Eye (tissue), 1 donor: ENCODE measurements at regions not wholly inside any gene's neighbourhood (a gene's known extent, or its start where the extent isn't known, plus 50 kb on each side); places are given as distances from the start of the nearest gene placed in this dataset.

Source experiments
- DNase-seq: peaks from one replicate; pipeline ENCODE4 v3.0.0-alpha.2; 2015

- DNase-seq = no peak
Measured at GRCh38 chr21:29443411-29444010, 144.8 kb downstream of the BACH1 start.

- no peak for DNase-seq
Measured at GRCh38 chr21:29448766-29449165, 150.0 kb downstream of the BACH1 start.

GRCh38 chr21:29449306-29449950 is 150.7 kb downstream of the BACH1 start:
- DNase-seq = no peak

- no peak for DNase-seq
Measured at GRCh38 chr21:29450058-29450457, 151.3 kb downstream of the BACH1 start.

GRCh38 chr21:29453511-29453910 is 154.8 kb downstream of the BACH1 start:
- no peak for DNase-seq

- DNase-seq = no peak
Measured at GRCh38 chr21:29454179-29454578, 155.5 kb downstream of the BACH1 start.

GRCh38 chr21:29462479-29462878 is 163.8 kb downstream of the BACH1 start:
- DNase-seq = no peak

GRCh38 chr21:29465546-29465945 is 166.8 kb downstream of the BACH1 start:
- no peak for DNase-seq

GRCh38 chr21:29466532-29466931 is 167.8 kb downstream of the BACH1 start:
- no peak for DNase-seq

- DNase-seq = no peak
Measured at GRCh38 chr21:29470397-29470796, 171.7 kb downstream of the BACH1 start.

- DNase-seq = no peak
Measured at GRCh38 chr21:29473808-29474207, 175.1 kb downstream of the BACH1 start.

- DNase-seq = no peak
Measured at GRCh38 chr21:29475329-29475728, 176.6 kb downstream of the BACH1 start.

GRCh38 chr21:29477347-29477746 is 178.6 kb downstream of the BACH1 start:
- DNase-seq = no peak

GRCh38 chr21:29477941-29478340 is 179.2 kb downstream of the BACH1 start:
- no peak for DNase-seq

- peak; percentile 21 for DNase-seq
Measured at GRCh38 chr21:29481081-29481480, 182.4 kb downstream of the BACH1 start.

- no peak for DNase-seq
Measured at GRCh38 chr21:29481641-29482040, 182.9 kb downstream of the BACH1 start.

- DNase-seq = no peak
Measured at GRCh38 chr21:29486306-29486807, 187.6 kb downstream of the BACH1 start.
